ENCODE measurements at regions not wholly inside any gene's neighbourhood (a gene's known extent, or its start where the extent isn't known, plus 50 kb on each side); places are given as distances from the start of the nearest gene placed in this dataset.

DNA sequence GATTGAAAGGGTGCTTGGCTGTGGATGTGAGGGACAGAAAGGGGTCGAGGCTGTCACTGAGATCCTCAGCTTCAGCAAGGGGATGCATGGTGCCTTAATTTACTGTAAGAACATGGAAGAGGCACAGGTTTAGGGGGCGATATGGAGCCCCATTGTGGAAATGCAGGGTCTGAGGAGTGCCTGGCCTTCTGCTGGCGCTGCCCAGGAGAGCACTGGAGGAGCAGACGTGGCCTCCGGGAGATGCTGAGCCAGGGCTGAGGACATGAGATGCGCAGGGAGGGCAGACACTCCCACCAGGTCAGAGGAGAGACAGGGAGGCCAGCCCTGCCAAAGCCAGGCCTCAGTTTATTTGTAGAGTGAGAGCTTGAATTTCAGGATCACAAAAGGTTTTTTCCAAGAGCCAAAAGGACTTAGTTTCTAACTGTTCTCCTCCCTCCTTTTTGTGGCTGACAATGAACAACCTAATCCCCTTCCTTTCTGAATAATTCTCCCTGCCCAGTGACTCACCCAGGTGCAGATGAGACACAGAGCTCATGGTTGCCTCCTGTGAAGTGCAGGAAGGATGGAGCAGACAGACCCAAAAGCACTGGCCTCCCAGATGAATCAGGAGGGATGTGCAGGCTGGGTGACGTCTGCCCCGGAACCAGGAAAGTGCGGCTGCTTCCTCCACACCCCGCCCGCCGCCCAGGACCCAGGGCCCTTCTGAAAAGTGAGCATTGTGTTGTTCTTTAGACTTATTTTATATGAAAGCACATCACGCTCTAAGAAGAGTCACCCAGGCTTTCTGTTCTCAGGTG, 73.0 kb upstream of the TMPRSS2 start:
- Histone ChIP-seq H3K4me1 (ENCODE audit: control insufficient read depth, insufficient read depth, low read length) (no peaks in the 10 kb centered on the region), H3K36me3 (ENCODE audit: control insufficient read depth, insufficient read depth, low read length) (no peaks in the 10 kb centered on the region), H3K4me3 (ENCODE audit: low read length) (no peak overlapping the region), H3K27ac (ENCODE audit: low read length) (no peak overlapping the region), H3K9me3 (ENCODE audit: control insufficient read depth, insufficient read depth, low read length) (peaks cover 3% of the 10 kb centered on the region), H3K27me3 (ENCODE audit: control insufficient read depth, insufficient read depth, low read length) (no peaks in the 10 kb centered on the region)
- Mint-ChIP-seq H3K9me3 (peaks cover 3% of the 10 kb centered on the region in 2 donors), H3K27ac (no peak overlapping the region), H3K27me3 (ENCODE audit: low read depth in 2 of 2) (peaks cover 6 to 9% of the 10 kb centered on the region in 2 donors), H3K4me3 (no peak overlapping the region), H3K36me3 (peaks cover 15% of the 10 kb centered on the region), H3K4me1 (no peaks in the 10 kb centered on the region)
- 88% methylated on average over 13 of the region's 13 CpGs for WGBS (ENCODE audit: insufficient coverage)
- DNase-seq (no peak), ATAC-seq (no peak)
- intact Hi-C loops (cut with micrococcal nuclease) = no loop called here
- no peak for TF ChIP-seq CTCF (IDR thresholded peaks at IDR 0.05)

DNA sequence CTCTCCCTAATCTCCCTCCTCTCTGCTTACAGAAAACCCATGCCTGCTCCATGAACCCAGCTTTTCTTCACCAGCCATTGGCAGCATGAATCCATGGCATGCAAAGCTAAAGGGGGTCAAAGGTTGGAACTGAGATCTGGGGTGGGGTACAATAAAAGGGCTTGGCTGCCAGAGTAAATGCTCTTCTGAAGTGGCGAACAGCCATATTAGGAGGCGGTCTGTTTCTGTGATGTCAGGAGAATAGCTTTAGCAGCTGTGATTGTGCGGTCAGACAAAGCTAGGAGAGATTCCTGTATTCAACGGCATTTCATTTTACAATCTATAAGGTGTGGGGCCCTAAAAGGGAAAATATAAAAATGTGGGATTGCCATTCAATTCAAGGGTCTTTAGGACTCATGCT, 71.7 kb upstream of the TMPRSS2 start:
- WGBS (ENCODE audit: insufficient coverage) = 89% methylated on average over 4 of the region's 4 CpGs
- H3K27me3 Mint-ChIP-seq (ENCODE audit: low read depth in 2 of 2) = peaks cover 5 to 10% of the 10 kb centered on the region in 2 donors
- no peak overlapping the region for H3K4me3 ChIP-seq (ENCODE audit: low read length)
- H3K36me3 Mint-ChIP-seq = peaks cover 15% of the 10 kb centered on the region
- no peaks in the 10 kb centered on the region for H3K36me3 ChIP-seq (ENCODE audit: control insufficient read depth, insufficient read depth, low read length)
- no peaks in the 10 kb centered on the region for H3K4me1 ChIP-seq (ENCODE audit: control insufficient read depth, insufficient read depth, low read length)
- H3K4me3 Mint-ChIP-seq = no peak overlapping the region
- H3K27ac ChIP-seq (ENCODE audit: low read length) = no peak overlapping the region
- no peak for ATAC-seq
- no peak overlapping the region for H3K27ac Mint-ChIP-seq
- H3K9me3 Mint-ChIP-seq = peaks cover 3% of the 10 kb centered on the region in 2 donors
- no peaks in the 10 kb centered on the region for H3K27me3 ChIP-seq (ENCODE audit: control insufficient read depth, insufficient read depth, low read length)
- intact Hi-C loops (cut with micrococcal nuclease) = no loop called here
- no peak for DNase-seq
- peaks cover 3% of the 10 kb centered on the region for H3K9me3 ChIP-seq (ENCODE audit: control insufficient read depth, insufficient read depth, low read length)
- no peak for TF ChIP-seq CTCF (IDR thresholded peaks at IDR 0.05)
- H3K4me1 Mint-ChIP-seq = no peaks in the 10 kb centered on the region

- no peak for ATAC-seq
- no peaks in the 10 kb centered on the region for H3K27me3 ChIP-seq (ENCODE audit: control insufficient read depth, insufficient read depth, low read length)
- H3K4me3 ChIP-seq (ENCODE audit: low read length) = no peak overlapping the region
- no peaks in the 10 kb centered on the region for H3K36me3 ChIP-seq (ENCODE audit: control insufficient read depth, insufficient read depth, low read length)
- Mint-ChIP-seq H3K27me3 (ENCODE audit: low read depth in 2 of 2) (peaks cover 5 to 10% of the 10 kb centered on the region in 2 donors), H3K9me3 (peaks cover 3% of the 10 kb centered on the region in 2 donors), H3K36me3 (peaks cover 15% of the 10 kb centered on the region), H3K27ac (no peak overlapping the region), H3K4me1 (no peaks in the 10 kb centered on the region), H3K4me3 (no peak overlapping the region)
- no peak for DNase-seq
- peaks cover 3% of the 10 kb centered on the region for H3K9me3 ChIP-seq (ENCODE audit: control insufficient read depth, insufficient read depth, low read length)
- intact Hi-C loops (cut with micrococcal nuclease) = no loop called here
- no peak for TF ChIP-seq CTCF (IDR thresholded peaks at IDR 0.05)
- H3K27ac ChIP-seq (ENCODE audit: low read length) = no peak overlapping the region
- 77% methylated on average over 2 of the region's 2 CpGs for WGBS (ENCODE audit: insufficient coverage)
- no peaks in the 10 kb centered on the region for H3K4me1 ChIP-seq (ENCODE audit: control insufficient read depth, insufficient read depth, low read length)
Observed at GRCh38 chr21:41578716-41579115, 70.8 kb upstream of the TMPRSS2 start.

GRCh38 chr21:41578083-41578482, 70.1 kb upstream of the TMPRSS2 start:
- H3K27ac Mint-ChIP-seq = no peak overlapping the region
- TF ChIP-seq CTCF (IDR thresholded peaks at IDR 0.05) = no peak
- Histone ChIP-seq H3K4me1 (ENCODE audit: control insufficient read depth, insufficient read depth, low read length) (no peaks in the 10 kb centered on the region), H3K36me3 (ENCODE audit: control insufficient read depth, insufficient read depth, low read length) (no peaks in the 10 kb centered on the region), H3K4me3 (ENCODE audit: low read length) (no peak overlapping the region), H3K9me3 (ENCODE audit: control insufficient read depth, insufficient read depth, low read length) (peaks cover 3% of the 10 kb centered on the region), H3K27me3 (ENCODE audit: control insufficient read depth, insufficient read depth, low read length) (no peaks in the 10 kb centered on the region), H3K27ac (ENCODE audit: low read length) (no peak overlapping the region)
- intact Hi-C loops (cut with micrococcal nuclease) = no loop called here
- no peaks in the 10 kb centered on the region for H3K4me1 Mint-ChIP-seq
- WGBS (ENCODE audit: insufficient coverage) = 92% methylated on average over 1 of the region's 1 CpG
- DNase-seq = no peak
- H3K9me3 Mint-ChIP-seq = peaks cover 3% of the 10 kb centered on the region in 2 donors
- H3K36me3 Mint-ChIP-seq = peaks cover 15% of the 10 kb centered on the region
- H3K27me3 Mint-ChIP-seq (ENCODE audit: low read depth in 2 of 2) = peaks cover 5 to 10% of the 10 kb centered on the region in 2 donors
- H3K4me3 Mint-ChIP-seq = no peak overlapping the region
- ATAC-seq = no peak
